ENCODE measurements at regions not wholly inside any gene's neighbourhood (a gene's known extent, or its start where the extent isn't known, plus 50 kb on each side); places are given as distances from the start of the nearest gene placed in this dataset.
"Not testable (repeated sequence)": the region's sequence is repeated elsewhere in the genome, so short reads cannot be mapped to it uniquely, and the experiment has no call there.

- no peak overlapping the region for H3K4me3 ChIP-seq
- intact Hi-C loops (cut with DNase I, micrococcal nuclease) = no loop called here
- H3K36me3 ChIP-seq (ENCODE audit: low read depth) = no peaks in the 10 kb centered on the region
- ATAC-seq (no peak), DNase-seq (no peak)
- TF ChIP-seq CTCF (IDR thresholded peaks at IDR 0.05) = no peak
- no peaks in the 10 kb centered on the region for H3K4me1 ChIP-seq (ENCODE audit: low read depth)
- no peaks in the 10 kb centered on the region for H3K9me3 ChIP-seq
These were observed 203.2 kb downstream of the LAS1L start for GRCh38 chrX:65331371-65331770.

- intact Hi-C loops (cut with DNase I, micrococcal nuclease) = no loop called here
- no peak for ATAC-seq
- peaks cover 18% of the 10 kb centered on the region for H3K9me3 ChIP-seq
These were observed 234.3 kb downstream of the LAS1L start for GRCh38 chrX:65300104-65300809.

GRCh38 chrX:65282905-65283304, 251.7 kb downstream of the LAS1L start:
- ATAC-seq; H3K4me3 ChIP-seq; DNase-seq; intact Hi-C loops (cut with DNase I, micrococcal nuclease); H3K4me1 ChIP-seq (ENCODE audit: low read depth); H3K36me3 ChIP-seq (ENCODE audit: low read depth): not testable (repeated sequence)
- peaks cover 18% of the 10 kb centered on the region for H3K9me3 ChIP-seq

More at GRCh38 chrX:65300104-65300809, 234.3 kb downstream of the LAS1L start:
- no peaks in the 10 kb centered on the region for H3K36me3 ChIP-seq (ENCODE audit: low read depth)
- TF ChIP-seq CTCF (IDR thresholded peaks at IDR 0.05) = no peak
- no peak overlapping the region for H3K4me3 ChIP-seq
- no peaks in the 10 kb centered on the region for H3K4me1 ChIP-seq (ENCODE audit: low read depth)
- DNase-seq = no peak

DNA sequence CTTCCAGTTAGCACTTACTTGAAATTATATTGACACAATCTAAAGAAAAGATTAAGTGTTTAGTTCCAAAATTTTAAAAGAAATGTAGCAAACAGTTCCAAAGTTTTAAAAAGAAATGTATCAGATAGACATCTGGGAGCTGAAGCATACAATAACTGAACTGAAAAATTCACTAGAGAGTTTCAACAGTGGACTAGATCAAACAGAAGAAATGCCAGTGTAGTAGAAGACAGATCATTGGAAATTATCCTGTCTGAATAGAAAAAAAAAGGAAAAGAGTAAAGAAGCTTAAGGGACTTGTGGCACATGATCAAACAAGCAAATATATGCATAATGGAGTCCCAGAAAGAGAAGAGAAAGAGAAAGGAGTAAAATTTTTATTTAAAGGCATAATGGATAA, 261.4 kb downstream of the LAS1L start:
- H3K4me3 ChIP-seq = no peak overlapping the region
- H3K36me3 ChIP-seq (ENCODE audit: low read depth) = no peaks in the 10 kb centered on the region
- no peak for TF ChIP-seq CTCF (IDR thresholded peaks at IDR 0.05)
- no peaks in the 10 kb centered on the region for H3K4me1 ChIP-seq (ENCODE audit: low read depth)
- DNase-seq = no peak
- intact Hi-C loops (cut with DNase I, micrococcal nuclease) = no loop called here
- peaks cover 32% of the 10 kb centered on the region for H3K9me3 ChIP-seq
- no peak for ATAC-seq

DNA sequence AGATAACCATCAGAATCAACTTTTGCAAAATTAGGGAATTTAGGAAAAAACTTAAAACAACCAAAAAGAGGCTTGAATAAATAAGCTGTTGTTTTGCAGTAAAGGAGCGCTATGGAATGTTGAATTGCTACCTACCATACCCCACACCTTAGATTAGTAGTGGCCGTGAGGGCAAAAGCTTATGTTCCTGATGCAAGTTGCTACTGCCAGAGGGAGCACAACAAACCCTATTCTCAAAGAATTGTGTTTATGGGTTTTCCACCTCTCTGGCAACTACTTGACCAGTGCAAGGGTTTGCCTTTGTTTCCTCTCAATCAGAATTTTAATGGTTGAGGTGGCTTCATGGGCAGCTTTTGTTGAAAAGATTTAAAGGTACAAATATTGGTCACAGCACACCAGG, 268.1 kb downstream of the LAS1L start:
- ATAC-seq (no peak), DNase-seq (no peak)
- Histone ChIP-seq H3K9me3 (no peaks in the 10 kb centered on the region), H3K36me3 (ENCODE audit: low read depth) (no peaks in the 10 kb centered on the region), H3K4me3 (no peak overlapping the region), H3K4me1 (ENCODE audit: low read depth) (no peaks in the 10 kb centered on the region)
- no peak for TF ChIP-seq CTCF (IDR thresholded peaks at IDR 0.05)
- intact Hi-C loops (cut with DNase I, micrococcal nuclease) = no loop called here

DNA sequence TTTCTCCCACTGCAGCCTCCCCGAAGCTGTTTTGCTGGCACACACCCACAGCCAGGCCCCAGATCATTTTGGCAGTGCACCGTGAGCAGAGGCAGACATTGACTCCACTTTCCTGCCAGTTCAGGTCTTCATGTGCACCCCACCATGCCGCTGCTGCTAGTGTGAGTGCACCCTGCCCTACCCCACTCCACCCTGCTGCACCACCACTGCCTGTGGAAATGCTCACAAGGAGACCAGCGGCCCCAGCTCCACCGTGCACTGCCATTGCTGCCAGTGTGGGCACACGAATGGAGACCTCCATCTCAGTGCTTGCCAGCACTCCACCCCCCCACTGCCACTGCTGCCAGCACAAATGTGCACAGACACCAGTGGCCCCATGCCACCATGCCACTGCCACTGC, 277.6 kb upstream of the ZC4H2 start:
- no peak overlapping the region for H3K4me3 ChIP-seq
- TF ChIP-seq CTCF (IDR thresholded peaks at IDR 0.05) = no peak
- intact Hi-C loops (cut with DNase I, micrococcal nuclease) = no loop called here
- peaks cover 3% of the 10 kb centered on the region for H3K9me3 ChIP-seq
- no peaks in the 10 kb centered on the region for H3K36me3 ChIP-seq (ENCODE audit: low read depth)
- H3K4me1 ChIP-seq (ENCODE audit: low read depth) = no peaks in the 10 kb centered on the region
- DNase-seq (no peak), ATAC-seq (no peak)

Measured in mucosa of descending colon (tissue), 3 donors.